A549 (cell line): ENCODE measurements at regions not wholly inside any gene's neighbourhood (a gene's known extent, or its start where the extent isn't known, plus 50 kb on each side); places are given as distances from the start of the nearest gene placed in this dataset.

Experiments
- ATAC-seq, 2 experiments: fragments of 200-7000 bp in 1 of 2; fragments of >200 bp in 1 of 2; cut with Nextera tagmentation in 1 of 2; cut with Tn5 transposase in 1 of 2; 3 replicates each; pipeline versions ENCODE4 v1.8.0 to v1.9.1; 2018 to 2020; ENCODE audit warnings: mild to moderate bottlenecking in 1 of 2, moderate library complexity in 1 of 2
- CTCF ChIA-PET: fragments of 300-600 bp; sonication (Branson Sonifier 250); formaldehyde crosslinking; extraction: SDS; loops from one replicate; lab custom pipeline; 2021; ENCODE audit warnings: antibody characterized with exemption, inconsistent platforms; lab: Yijun Ruan, JAX
- POLR2A ChIA-PET: fragments of 350-600 bp; formaldehyde crosslinking; extraction: SDS; loops from one replicate; lab custom pipeline; 2021; ENCODE audit warnings: antibody characterized with exemption, inconsistent platforms; lab: Yijun Ruan, JAX
- DNase-seq, 2 experiments: peaks; one replicate each; pipeline versions ENCODE4 v3.0.0 to v3.0.0-alpha.2; 2011 to 2016; ENCODE audit warnings: low read depth in 1 of 2, low spot score in 1 of 2
- FAIRE-seq: peaks from 2 replicates; lab custom pipeline; 2011; peaks lifted over from hg19 to GRCh38; lab: Jason Lieb, UNC
- H3K27ac ChIP-seq, 2 experiments: fragments of >200 bp; sonication (Bioruptor Twin); formaldehyde crosslinking; 3 replicates each; pipeline ENCODE4 v1.5.1; 2016 to 2017
- H3K4me1 ChIP-seq: fragments of >200 bp; sonication (Bioruptor Twin); formaldehyde crosslinking; 3 replicates; pipeline ENCODE4 v1.6.1; 2016
- H3K4me2 ChIP-seq: fragments of >200 bp; sonication (Bioruptor Twin); formaldehyde crosslinking; 3 replicates; pipeline ENCODE4 v1.6.1; 2016
- H3K4me3 ChIP-seq: fragments of >200 bp; sonication (Bioruptor Twin); formaldehyde crosslinking; 3 replicates; pipeline ENCODE4 v1.5.1; 2016
- H3K9me3 ChIP-seq: fragments of >200 bp; sonication (Bioruptor Twin); formaldehyde crosslinking; 3 replicates; pipeline ENCODE4 v1.6.1; 2016
- CTCF ChIP-seq: fragments of >200 bp; sonication (Bioruptor Twin); formaldehyde crosslinking; IDR thresholded peaks from 3 replicates; pipeline ENCODE4 v1.5.1; 2016
- FOSB ChIP-seq: fragments of 250-450 bp; sonication (Bioruptor Pico); IDR thresholded peaks from 2 replicates; pipeline ENCODE4 v1.5.0; 2020; ENCODE audit warnings: mild to moderate bottlenecking, moderate library complexity
- FOSL2 ChIP-seq, 2 experiments: fragments of 450-650 bp in 1 of 2; fragments of >200 bp in 1 of 2; sonication (Bioruptor Twin) in 1 of 2; formaldehyde crosslinking; IDR thresholded peaks; 2 replicates each; pipeline versions ENCODE4 v1.5.0 to v1.6.1; 2016 to 2020; ENCODE audit warnings: mild to moderate bottlenecking in 1 of 2, moderate library complexity in 1 of 2
- HDAC2 ChIP-seq: fragments of 200-600 bp; sonication (generic); IDR thresholded peaks from 2 replicates; pipeline ENCODE4 v1.6.1; 2016
- HES2 ChIP-seq: fragments of >200 bp; sonication (Bioruptor Twin); formaldehyde crosslinking; IDR thresholded peaks from 2 replicates; pipeline ENCODE4 v1.6.1; 2016
- HOXB13 ChIP-seq: fragments of 250-450 bp; sonication (Bioruptor Pico); IDR thresholded peaks from 2 replicates; pipeline ENCODE4 v1.5.0; 2020; ENCODE audit warnings: low read depth, mild to moderate bottlenecking, moderate library complexity
- NPAS2 ChIP-seq: fragments of 250-450 bp; sonication (Bioruptor Pico); IDR thresholded peaks from 2 replicates; pipeline ENCODE4 v1.8.0; 2022; ENCODE audit warnings: mild to moderate bottlenecking, moderate library complexity, borderline replicate concordance
- NR3C1 ChIP-seq: fragments of >200 bp; sonication (Bioruptor Twin); formaldehyde crosslinking; IDR thresholded peaks from 3 replicates; pipeline ENCODE4 v1.6.1; 2017
- PHF8 ChIP-seq: fragments of 200-600 bp; sonication (generic); IDR thresholded peaks from 2 replicates; pipeline ENCODE4 v1.6.1; 2016; ENCODE audit warnings: low read depth, mild to moderate bottlenecking, antibody characterized with exemption, moderate library complexity, borderline replicate concordance
- POLR2A ChIP-seq: IDR thresholded peaks from 2 replicates; pipeline ENCODE4 v1.6.1; 2012; ENCODE audit warnings: mild to moderate bottlenecking, low read length
- RAD21 ChIP-seq, 2 experiments: fragments of >200 bp in 1 of 2; sonication (Bioruptor Twin) in 1 of 2; formaldehyde crosslinking in 1 of 2; IDR thresholded peaks in 1 of 2; conservative IDR thresholded peaks in 1 of 2; 2 replicates in 1 of 2; 3 replicates in 1 of 2; pipeline ENCODE4 v1.6.1; 2012 to 2018; ENCODE audit warnings: inconsistent platforms in 1 of 2
- RCOR1 ChIP-seq: fragments of 150-350 bp; IDR thresholded peaks from 2 replicates; pipeline ENCODE4 v1.6.1; 2014; ENCODE audit warnings: antibody characterized with exemption, low read length, low read depth
- SMC3 ChIP-seq: fragments of >200 bp; sonication (Bioruptor Twin); formaldehyde crosslinking; IDR thresholded peaks from 3 replicates; pipeline ENCODE4 v1.6.1; 2018; ENCODE audit warnings: inconsistent platforms
- SREBF2 ChIP-seq: fragments of 450-650 bp; IDR thresholded peaks from 2 replicates; pipeline ENCODE4 v1.6.1; 2014; ENCODE audit warnings: mild to moderate bottlenecking, moderate library complexity
- TP53 ChIP-seq: fragments of 250-450 bp; sonication (Bioruptor Pico); IDR thresholded peaks from 2 replicates; pipeline ENCODE4 v1.5.0; 2021; ENCODE audit warnings: mild to moderate bottlenecking, moderate library complexity
- ZNF302 ChIP-seq: fragments of 250-450 bp; sonication (Bioruptor Pico); IDR thresholded peaks from 2 replicates; pipeline ENCODE4 v1.9.0; 2021; ENCODE audit warnings: inconsistent platforms, mild to moderate bottlenecking, moderate library complexity
- ZSCAN20 ChIP-seq: fragments of 250-450 bp; sonication (Bioruptor Pico); IDR thresholded peaks from 2 replicates; pipeline ENCODE4 v1.8.0; 2022; ENCODE audit warnings: mild to moderate bottlenecking, moderate library complexity
- WGBS: methylation state at CpG from one replicate; pipeline ENCODE4 v1.1.6; 2017; ENCODE audit errors: missing lambda C conversion rate; 5-methylcytosine and 5-hydroxymethylcytosine counted together

- ATAC-seq = no peak
- no peaks in the 10 kb centered on the region for H3K4me1 ChIP-seq
- H3K4me2 ChIP-seq = no peak overlapping the region
- H3K27ac ChIP-seq = no peak overlapping the region
- WGBS = 0% methylated on average over 2 of the region's 2 CpGs
- TF ChIP-seq FOSB (CRISPR knock-in tag) (no peak), NR3C1 (no peak), ZNF302 (no peak), SREBF2 (no peak), TP53 (no peak), POLR2A (no peak), NPAS2 (CRISPR knock-in tag) (no peak)
- no peak for DNase-seq
- no peak for FAIRE-seq
- ChIA-PET POLR2A (no interaction called here), CTCF (interaction anchor here (0.9 kb wide), 1 partner anchor 51 kb away, joined by 3 read pairs; no protein-coding TSS in a partner anchor)
- H3K9me3 ChIP-seq = no peaks in the 10 kb centered on the region
- no peak overlapping the region for H3K4me3 ChIP-seq
Observed at GRCh38 chr1:163512349-163512989, 190.7 kb downstream of the NUF2 start.

- Histone ChIP-seq H3K4me1 (no peaks in the 10 kb centered on the region), H3K4me2 (no peak overlapping the region), H3K27ac (no peak overlapping the region), H3K4me3 (no peak overlapping the region), H3K9me3 (no peaks in the 10 kb centered on the region; the same call in 2 of the 3 replicates)
- FAIRE-seq (no peak), DNase-seq (no peak), ATAC-seq (no peak)
- WGBS = 35% methylated on average over 7 of the region's 7 CpGs
- ChIA-PET CTCF (interaction anchor here (2.0 kb wide), 1 partner anchor 13 kb away, joined by 4 read pairs; no protein-coding TSS in a partner anchor), POLR2A (no interaction called here)
- TF ChIP-seq NR3C1 (no peak), PHF8 (no peak), HDAC2 (no peak), FOSL2 (IDR thresholded peaks at IDR 0.05) (no peak), FOSL2 (CRISPR knock-in tag; IDR thresholded peaks at IDR 0.05) (no peak), ZSCAN20 (no peak), TP53 (no peak), RCOR1 (no peak), SREBF2 (no peak), HOXB13 (CRISPR knock-in tag) (no peak), CTCF (no peak)
Observed at GRCh38 chr1:163523375-163524029, 201.7 kb downstream of the NUF2 start.

GRCh38 chr1:163528710-163529348, 207.1 kb downstream of the NUF2 start:
- no peak for TF ChIP-seq HES2
- TF ChIP-seq RAD21 (conservative IDR thresholded peaks at IDR 0.05 in 1 of 2, IDR thresholded peaks at IDR 0.05 in 1 of 2) = peak; percentile 52 to 61; a peak in 4 of 5 replicates
- TF ChIP-seq SMC3 = peak; percentile 64
- peak; percentile 61 for TF ChIP-seq CTCF
- FAIRE-seq (no peak), DNase-seq (peak in 1 of 2 experiments; percentile 29), ATAC-seq (peak in 1 of 2 experiments; percentile 77; a peak in 3 of 6 replicates)
- WGBS = under 1% methylated on average over 2 of the region's 2 CpGs
- Histone ChIP-seq H3K27ac (no peak overlapping the region), H3K4me3 (no peak overlapping the region), H3K9me3 (no peaks in the 10 kb centered on the region; the same call in 2 of the 3 replicates), H3K4me1 (no peaks in the 10 kb centered on the region), H3K4me2 (no peak overlapping the region)
- POLR2A ChIA-PET = no interaction called here
- CTCF ChIA-PET = interaction anchor here (0.6 to 2.5 kb wide), 6 partner anchors 9 to 1547 kb away, joined by 3 to 10 read pairs (median 5); no protein-coding TSS in a partner anchor
